ENCODE measurements at regions not wholly inside any gene's neighbourhood (a gene's known extent, or its start where the extent isn't known, plus 50 kb on each side); places are given as distances from the start of the nearest gene placed in this dataset.

DNA sequence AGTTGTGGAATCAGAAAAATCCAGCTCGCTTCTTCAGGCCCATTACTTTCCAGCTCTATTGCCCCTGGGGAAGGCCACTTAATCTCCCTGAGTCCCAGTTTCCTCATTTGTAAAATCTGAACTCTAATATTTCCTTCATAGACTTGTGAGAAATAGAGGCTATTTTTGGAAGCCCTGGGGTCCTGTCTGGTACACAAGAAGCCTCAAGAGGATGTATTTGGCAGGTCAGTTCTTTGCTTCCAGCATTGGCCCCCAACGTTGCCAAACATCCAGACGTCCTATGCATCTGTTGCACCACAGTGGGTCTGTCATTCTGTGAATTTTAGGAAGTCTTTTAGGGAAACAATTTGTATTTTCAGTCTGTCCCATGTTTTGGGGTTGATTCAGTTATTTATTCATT is 525.9 kb downstream of the EBF1 start:
- no peaks in the 10 kb centered on the region for H3K79me2 ChIP-seq (ENCODE audit: insufficient read depth, low read length)
- H3K36me3 ChIP-seq (ENCODE audit: low read length) = no peaks in the 10 kb centered on the region
- no peaks in the 10 kb centered on the region for H3K27me3 ChIP-seq (ENCODE audit: low read length)
- H3K4me2 ChIP-seq (ENCODE audit: low read depth, low read length, poor library complexity, severe bottlenecking) = no peak overlapping the region
- H3K4me3 ChIP-seq (ENCODE audit: insufficient read depth, low read length, poor library complexity, severe bottlenecking) = no peak overlapping the region
- no peaks in the 10 kb centered on the region for H3K9me2 ChIP-seq (replicated peaks; ENCODE audit: insufficient read depth, low read length)
- H3K27ac ChIP-seq (ENCODE audit: low read depth, low read length) = no peak overlapping the region
- H3F3A ChIP-seq (ENCODE audit: insufficient read depth) = no peaks in the 10 kb centered on the region
- H2AFZ ChIP-seq (ENCODE audit: low read depth, low read length, severe bottlenecking) = no peak overlapping the region
- no peak for TF ChIP-seq EZH2phosphoT487 (conservative IDR thresholded peaks at IDR 0.05; ENCODE audit: low read length)
- TF ChIP-seq, protein P1, sequence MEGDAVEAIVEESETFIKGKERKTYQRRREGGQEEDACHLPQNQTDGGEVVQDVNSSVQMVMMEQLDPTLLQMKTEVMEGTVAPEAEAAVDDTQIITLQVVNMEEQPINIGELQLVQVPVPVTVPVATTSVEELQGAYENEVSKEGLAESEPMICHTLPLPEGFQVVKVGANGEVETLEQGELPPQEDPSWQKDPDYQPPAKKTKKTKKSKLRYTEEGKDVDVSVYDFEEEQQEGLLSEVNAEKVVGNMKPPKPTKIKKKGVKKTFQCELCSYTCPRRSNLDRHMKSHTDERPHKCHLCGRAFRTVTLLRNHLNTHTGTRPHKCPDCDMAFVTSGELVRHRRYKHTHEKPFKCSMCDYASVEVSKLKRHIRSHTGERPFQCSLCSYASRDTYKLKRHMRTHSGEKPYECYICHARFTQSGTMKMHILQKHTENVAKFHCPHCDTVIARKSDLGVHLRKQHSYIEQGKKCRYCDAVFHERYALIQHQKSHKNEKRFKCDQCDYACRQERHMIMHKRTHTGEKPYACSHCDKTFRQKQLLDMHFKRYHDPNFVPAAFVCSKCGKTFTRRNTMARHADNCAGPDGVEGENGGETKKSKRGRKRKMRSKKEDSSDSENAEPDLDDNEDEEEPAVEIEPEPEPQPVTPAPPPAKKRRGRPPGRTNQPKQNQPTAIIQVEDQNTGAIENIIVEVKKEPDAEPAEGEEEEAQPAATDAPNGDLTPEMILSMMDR (IDR thresholded peaks at IDR 0.05; ENCODE audit: insufficient read depth, low read length, poor library complexity, severe bottlenecking) = no peak
- no peaks in the 10 kb centered on the region for H4K20me1 ChIP-seq (ENCODE audit: low read depth, low read length)
- no peaks in the 10 kb centered on the region for H3K9me3 ChIP-seq (ENCODE audit: insufficient read depth, low read length)
- H3K9ac ChIP-seq (ENCODE audit: low read length) = no peak overlapping the region

GRCh38 chr5:158570502-158570901 is 529.2 kb downstream of the EBF1 start:
- Histone ChIP-seq H3K27ac (ENCODE audit: low read depth, low read length) (no peak overlapping the region), H3K79me2 (ENCODE audit: insufficient read depth, low read length) (no peaks in the 10 kb centered on the region), H2AFZ (ENCODE audit: low read depth, low read length, severe bottlenecking) (no peak overlapping the region), H3K36me3 (ENCODE audit: low read length) (no peaks in the 10 kb centered on the region), H3K4me2 (ENCODE audit: low read depth, low read length, poor library complexity, severe bottlenecking) (no peak overlapping the region), H3F3A (ENCODE audit: insufficient read depth) (no peaks in the 10 kb centered on the region), H3K9me3 (ENCODE audit: insufficient read depth, low read length) (no peaks in the 10 kb centered on the region), H3K9ac (ENCODE audit: low read length) (no peak overlapping the region), H3K9me2 (replicated peaks; ENCODE audit: insufficient read depth, low read length) (no peaks in the 10 kb centered on the region), H3K4me3 (ENCODE audit: insufficient read depth, low read length, poor library complexity, severe bottlenecking) (no peak overlapping the region), H3K27me3 (ENCODE audit: low read length) (no peaks in the 10 kb centered on the region), H4K20me1 (ENCODE audit: low read depth, low read length) (no peaks in the 10 kb centered on the region)
- TF ChIP-seq EZH2phosphoT487 (conservative IDR thresholded peaks at IDR 0.05; ENCODE audit: low read length) = no peak
- TF ChIP-seq, protein P1 (IDR thresholded peaks at IDR 0.05; ENCODE audit: insufficient read depth, low read length, poor library complexity, severe bottlenecking) = no peak

DNA sequence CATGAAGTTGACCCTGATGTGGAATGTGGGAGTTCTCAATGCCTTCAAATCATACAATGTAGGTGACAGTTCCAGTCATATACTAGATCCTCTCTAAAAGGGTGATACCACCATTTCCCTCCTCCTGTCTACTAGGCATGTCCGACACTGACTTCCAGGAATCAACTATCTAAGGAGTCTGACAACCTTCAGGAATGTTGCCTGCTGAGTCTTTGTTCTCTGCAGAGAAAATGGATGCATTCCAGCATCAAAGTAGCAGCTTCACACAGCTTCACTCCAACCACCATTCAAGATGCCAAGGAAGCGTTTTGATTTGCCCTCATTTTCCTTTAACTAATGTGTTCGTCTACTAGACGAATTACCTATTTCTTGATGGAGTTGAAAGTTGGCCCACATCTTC is 530.2 kb downstream of the EBF1 start:
- Histone ChIP-seq H4K20me1 (ENCODE audit: low read depth, low read length) (no peaks in the 10 kb centered on the region), H3K27ac (ENCODE audit: low read depth, low read length) (no peak overlapping the region), H3K27me3 (ENCODE audit: low read length) (no peaks in the 10 kb centered on the region), H3K79me2 (ENCODE audit: insufficient read depth, low read length) (no peaks in the 10 kb centered on the region), H3K36me3 (ENCODE audit: low read length) (no peaks in the 10 kb centered on the region), H3K9ac (ENCODE audit: low read length) (no peak overlapping the region), H3K4me2 (ENCODE audit: low read depth, low read length, poor library complexity, severe bottlenecking) (no peak overlapping the region), H3F3A (ENCODE audit: insufficient read depth) (no peaks in the 10 kb centered on the region), H3K9me3 (ENCODE audit: insufficient read depth, low read length) (no peaks in the 10 kb centered on the region), H2AFZ (ENCODE audit: low read depth, low read length, severe bottlenecking) (no peak overlapping the region), H3K9me2 (replicated peaks; ENCODE audit: insufficient read depth, low read length) (no peaks in the 10 kb centered on the region), H3K4me3 (ENCODE audit: insufficient read depth, low read length, poor library complexity, severe bottlenecking) (no peak overlapping the region)
- TF ChIP-seq EZH2phosphoT487 (conservative IDR thresholded peaks at IDR 0.05; ENCODE audit: low read length) = no peak
- TF ChIP-seq, protein P1 (IDR thresholded peaks at IDR 0.05; ENCODE audit: insufficient read depth, low read length, poor library complexity, severe bottlenecking) = no peak

Data from SU-DHL-6 (cell line).